HG02571 (cell line): ENCODE measurements at regions not wholly inside any gene's neighbourhood (a gene's known extent, or its start where the extent isn't known, plus 50 kb on each side); places are given as distances from the start of the nearest gene placed in this dataset.
"Not testable (repeated sequence)": the region's sequence is repeated elsewhere in the genome, so short reads cannot be mapped to it uniquely, and the experiment has no call there.

ENCODE experiments used
- ATAC-seq: cut with Tn5 transposase; IDR thresholded peaks from one replicate; pipeline ENCODE4 v1.9.1; 2021; ENCODE audit warnings: mild to moderate bottlenecking, moderate library complexity; ENCODE audit not compliant: unreplicated experiment

DNA sequence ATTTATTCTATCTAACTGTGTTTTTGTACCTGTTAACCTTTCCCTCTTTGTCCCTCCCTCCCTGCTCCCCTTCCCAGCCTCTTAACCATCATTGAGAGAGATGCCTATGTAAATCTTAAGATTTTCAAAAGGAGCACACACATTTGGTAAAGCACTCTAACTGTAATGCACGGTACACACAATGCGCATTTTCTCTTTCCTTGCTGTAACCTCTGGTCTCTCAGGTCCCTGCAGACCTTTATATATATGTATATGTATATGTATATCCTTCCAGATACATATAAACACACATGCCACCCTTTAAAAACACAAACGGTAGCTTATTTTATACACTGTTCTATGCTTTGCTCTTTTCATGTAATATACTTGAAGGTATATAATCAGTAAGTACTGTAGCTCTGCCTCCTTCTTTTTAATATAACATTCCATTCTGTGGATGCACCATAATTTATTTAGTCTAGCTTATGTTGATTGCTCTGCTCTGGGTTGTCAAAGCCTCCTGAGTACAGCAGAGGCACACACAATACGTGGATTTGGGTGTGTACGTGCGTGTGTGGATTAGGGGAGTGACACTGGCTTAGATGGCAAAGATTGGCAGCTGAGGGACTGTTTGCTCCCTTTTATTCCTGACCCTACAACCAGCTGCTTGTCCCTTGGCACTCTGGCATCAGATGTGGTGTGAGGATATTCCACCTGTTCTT, 118.4 kb upstream of the PTPN20 start:
- not testable (repeated sequence) for ATAC-seq

GRCh38 chr10:46796351-46796750, 114.9 kb upstream of the PTPN20 start:
- not testable (repeated sequence) for ATAC-seq

DNA sequence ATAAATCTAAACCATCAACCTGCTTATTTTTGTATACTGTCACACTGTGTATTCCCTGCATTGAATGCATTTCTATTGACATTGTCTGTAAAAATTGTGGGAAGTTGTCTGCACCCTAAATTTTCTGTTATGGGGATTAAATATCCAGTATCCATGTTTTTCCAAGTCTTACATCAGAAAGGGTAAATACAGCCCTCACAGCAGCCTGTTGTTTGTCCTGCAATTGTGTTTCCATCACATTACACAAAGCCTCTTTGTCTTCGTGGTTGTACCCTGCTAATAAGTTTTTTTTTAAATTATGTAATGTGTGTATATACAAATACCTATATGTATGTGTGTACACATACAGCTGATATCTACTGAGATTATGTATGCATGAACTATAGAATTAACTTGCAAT, 109.2 kb upstream of the PTPN20 start:
- ATAC-seq, result not testable (repeated sequence)

GRCh38 chr10:46803082-46803481, 108.1 kb upstream of the PTPN20 start:
- not testable (repeated sequence) for ATAC-seq

DNA sequence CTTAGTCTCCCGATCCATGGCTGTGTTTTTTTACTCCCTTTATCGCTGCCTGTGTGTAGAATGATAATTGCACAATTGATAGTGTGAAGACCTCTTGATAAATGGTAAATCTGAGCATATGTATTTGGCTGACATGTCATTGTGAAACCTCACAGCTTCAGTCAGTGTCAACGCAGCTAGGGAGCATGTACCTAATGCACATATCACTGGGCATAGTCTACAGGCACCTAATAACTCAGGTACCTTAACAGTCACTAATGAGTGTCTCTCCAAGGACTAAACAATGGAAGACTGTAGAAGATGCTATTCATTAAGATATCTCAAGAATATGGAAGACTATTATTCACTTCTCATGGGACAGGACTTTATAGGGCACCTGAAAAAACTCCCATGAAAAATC, 101.0 kb upstream of the PTPN20 start:
- ATAC-seq, result not testable (repeated sequence)

DNA sequence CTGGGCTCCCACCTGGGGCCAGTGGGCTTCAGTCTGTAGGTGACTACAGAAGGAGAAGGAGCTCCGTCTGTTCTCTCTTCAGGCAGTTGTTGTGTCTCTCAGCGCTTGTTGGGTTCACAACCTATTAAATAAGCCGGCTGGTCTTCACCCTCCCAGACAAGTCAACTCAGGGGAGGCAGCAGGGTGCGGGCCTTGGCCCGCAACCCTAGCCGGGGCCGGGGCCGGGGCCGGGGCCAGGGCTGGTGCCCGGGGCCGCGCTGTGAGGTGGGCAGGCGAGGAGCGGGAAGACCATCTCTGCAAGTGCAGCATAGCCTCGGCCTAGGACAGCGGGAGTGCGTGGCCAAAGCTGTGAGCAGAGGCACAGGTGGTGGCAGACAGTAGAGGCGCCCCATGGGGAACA, 95.1 kb upstream of the PTPN20 start:
- ATAC-seq, result not testable (repeated sequence)

- ATAC-seq, result not testable (repeated sequence)
Measured at GRCh38 chr10:46840393-46841050, 70.7 kb upstream of the PTPN20 start.

- ATAC-seq, result not testable (repeated sequence)
Measured at GRCh38 chr10:46841051-46841593, 70.1 kb upstream of the PTPN20 start.

DNA sequence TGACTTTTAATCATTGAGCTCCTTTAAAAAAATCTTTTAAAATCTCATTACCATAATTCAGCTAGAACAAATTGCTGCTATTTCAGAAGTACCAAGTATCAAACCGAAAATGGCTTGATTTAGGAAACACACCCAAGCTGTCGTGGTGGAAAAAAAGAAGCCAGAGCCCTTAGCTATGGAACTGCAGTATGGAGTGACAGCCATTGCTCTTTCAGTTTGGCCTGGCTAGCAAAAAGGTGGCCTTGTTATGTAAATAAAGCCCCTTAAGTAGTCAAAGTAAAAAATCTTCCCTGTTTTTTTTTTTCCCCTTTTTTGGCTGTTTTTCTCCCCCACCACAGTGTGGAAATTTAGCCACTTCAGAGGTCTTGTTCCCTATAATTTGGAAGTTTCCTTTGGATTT, 66.0 kb upstream of the PTPN20 start:
- not testable (repeated sequence) for ATAC-seq

DNA sequence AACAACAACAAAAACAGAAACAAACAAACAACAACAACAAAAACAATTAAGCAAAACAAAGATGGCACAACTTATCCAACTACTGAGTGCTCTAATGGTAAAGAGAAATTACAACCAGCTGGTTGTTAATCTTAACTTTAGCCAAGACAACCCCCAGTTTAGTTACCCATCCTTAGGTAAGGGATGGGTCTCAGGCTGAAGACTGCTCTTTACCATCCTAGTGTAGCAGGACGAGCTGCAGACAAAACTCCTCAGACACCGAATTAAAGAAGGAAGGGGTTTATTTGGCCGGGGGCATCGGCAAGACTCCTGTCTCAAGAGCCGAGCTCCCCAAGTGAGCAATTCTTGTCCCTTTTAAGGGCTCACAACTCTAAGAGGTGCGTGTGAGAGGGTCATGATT, 65.6 kb upstream of the PTPN20 start:
- ATAC-seq, result not testable (repeated sequence)

DNA sequence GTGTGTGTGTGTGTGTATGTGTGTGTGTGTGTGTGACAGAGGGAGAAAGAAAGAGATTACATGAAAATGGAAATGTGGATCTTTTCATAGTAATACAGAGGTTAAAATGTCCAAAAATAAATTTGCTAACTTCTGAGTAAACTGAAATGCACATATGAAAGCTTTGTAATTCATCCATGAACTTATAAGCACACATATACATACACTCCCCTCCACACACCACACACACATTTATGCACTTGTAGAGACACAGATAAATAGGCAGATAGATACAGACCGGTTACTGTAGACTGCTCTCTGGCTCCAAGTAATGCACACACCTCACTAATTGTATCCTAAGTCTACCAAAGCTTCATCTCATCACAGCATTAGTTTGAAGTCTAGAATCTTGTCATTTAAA, 50.5 kb upstream of the PTPN20 start:
- ATAC-seq, result not testable (repeated sequence)
